ENCODE measurements at regions not wholly inside any gene's neighbourhood (a gene's known extent, or its start where the extent isn't known, plus 50 kb on each side); places are given as distances from the start of the nearest gene placed in this dataset.

- POLR2A ChIA-PET = interaction anchor here (1.0 kb wide), 1 partner anchor 93 kb away, joined by 3 read pairs; the partner anchor contains the start of gene CEBPB
- CTCF ChIA-PET = no interaction called here
Observed at GRCh38 chr20:50283370-50283769, 92.7 kb downstream of the CEBPB start.

- ChIA-PET POLR2A (interaction anchor here (0.5 to 1.0 kb wide), 4 partner anchors 93 to 548 kb away, joined by 3 to 8 read pairs (median 4); partner anchors contain the start of gene CEBPB), CTCF (interaction anchor here (0.9 to 1.6 kb wide), 5 partner anchors 13 to 94 kb away, joined by 3 to 7 read pairs (median 3); partner anchors contain the start of gene CEBPB)
Observed at GRCh38 chr20:50283922-50284810, 93.5 kb downstream of the CEBPB start.

- ChIA-PET CTCF (interaction anchor here (0.9 to 1.6 kb wide), 5 partner anchors 14 to 95 kb away, joined by 3 to 7 read pairs (median 3); partner anchors contain the start of gene CEBPB), POLR2A (interaction anchor here (0.5 to 0.9 kb wide), 3 partner anchors 94 to 548 kb away, joined by 3 to 8 read pairs (median 4); partner anchors contain the start of gene CEBPB)
Observed at GRCh38 chr20:50284811-50285375, 94.3 kb downstream of the CEBPB start.

- POLR2A ChIA-PET = interaction anchor here (0.6 to 0.9 kb wide), 2 partner anchors 94 to 112 kb away, joined by 3 to 7 read pairs; partner anchors contain the start of gene CEBPB
- CTCF ChIA-PET = interaction anchor here (1.1 to 1.6 kb wide), 3 partner anchors 29 to 95 kb away, joined by 3 to 7 read pairs (median 4); partner anchors contain the start of gene CEBPB
Observed at GRCh38 chr20:50285376-50286173, 94.9 kb downstream of the CEBPB start.

- ChIA-PET CTCF (interaction anchor here (1.6 kb wide), 1 partner anchor 28 kb away, joined by 3 read pairs; no protein-coding TSS in a partner anchor), POLR2A (interaction anchor here (0.6 kb wide), 1 partner anchor 111 kb away, joined by 7 read pairs; no protein-coding TSS in a partner anchor)
Observed at GRCh38 chr20:50286174-50286511, 95.5 kb downstream of the CEBPB start.

GRCh38 chr20:50286609-50287008 lies 96.0 kb downstream of the CEBPB start:
- CTCF ChIA-PET = no interaction called here
- POLR2A ChIA-PET = no interaction called here

- ChIA-PET CTCF (no interaction called here), POLR2A (no interaction called here)
Observed at GRCh38 chr20:50287512-50287911, 96.9 kb downstream of the CEBPB start.

GRCh38 chr20:50288128-50288623 lies 97.5 kb downstream of the CEBPB start:
- ChIA-PET CTCF (no interaction called here), POLR2A (no interaction called here)

GRCh38 chr20:50289581-50289980 lies 99.0 kb downstream of the CEBPB start:
- ChIA-PET POLR2A (no interaction called here), CTCF (no interaction called here)

GRCh38 chr20:50290112-50290511 lies 99.5 kb downstream of the CEBPB start:
- POLR2A ChIA-PET = no interaction called here
- CTCF ChIA-PET = no interaction called here

GRCh38 chr20:50290808-50291207 lies 100.2 kb downstream of the CEBPB start:
- POLR2A ChIA-PET = no interaction called here
- CTCF ChIA-PET = no interaction called here

GRCh38 chr20:50291254-50292078 lies 100.8 kb downstream of the CEBPB start:
- ChIA-PET CTCF (no interaction called here), POLR2A (no interaction called here)

GRCh38 chr20:50292079-50292590 lies 101.5 kb downstream of the CEBPB start:
- ChIA-PET POLR2A (no interaction called here), CTCF (no interaction called here)

GRCh38 chr20:50292591-50293283 lies 102.1 kb downstream of the CEBPB start:
- CTCF ChIA-PET = no interaction called here
- POLR2A ChIA-PET = no interaction called here

GRCh38 chr20:50293284-50294139 lies 102.9 kb downstream of the CEBPB start:
- POLR2A ChIA-PET = no interaction called here

GRCh38 chr20:50294164-50295088 lies 103.8 kb downstream of the CEBPB start:
- POLR2A ChIA-PET = no interaction called here
- CTCF ChIA-PET = no interaction called here

More at GRCh38 chr20:50293284-50294139, 102.9 kb downstream of the CEBPB start:
- CTCF ChIA-PET = no interaction called here
